K562 (cell line): ENCODE measurements at regions not wholly inside any gene's neighbourhood (a gene's known extent, or its start where the extent isn't known, plus 50 kb on each side); places are given as distances from the start of the nearest gene placed in this dataset.

Experiments
- ARID4B ChIP-seq: sonication (generic); formaldehyde crosslinking; IDR thresholded peaks from 2 replicates; pipeline ENCODE4 v1.8.0; 2022; ENCODE audit warnings: mild to moderate bottlenecking, missing genetic modification reagents
- CHD2 ChIP-seq: IDR thresholded peaks from 2 replicates; pipeline ENCODE4 v1.6.1; 2011; ENCODE audit warnings: low read depth, low read length
- CREB3 ChIP-seq: fragments of 450-650 bp; conservative IDR thresholded peaks from 2 replicates; pipeline ENCODE4 v1.6.1; 2016; ENCODE audit warnings: missing genetic modification characterization, low read depth, mild to moderate bottlenecking, missing compliant biosample characterization, moderate library complexity
- EHMT2 ChIP-seq: fragments of 450-650 bp; IDR thresholded peaks from 2 replicates; pipeline ENCODE4 v1.6.1; 2018; ENCODE audit warnings: antibody characterized with exemption
- FOXA3 ChIP-seq, 2 experiments: fragments of 450-650 bp in 1 of 2; sonication (generic) in 1 of 2; formaldehyde crosslinking; IDR thresholded peaks in 1 of 2; conservative IDR thresholded peaks in 1 of 2; 2 replicates each; pipeline versions ENCODE4 v1.4.0 to v1.8.0; 2020 to 2022; ENCODE audit warnings: mild to moderate bottlenecking in 2 of 2, missing genetic modification reagents in 1 of 2
- JUND ChIP-seq, 2 experiments: IDR thresholded peaks; 2 replicates in 1 of 2; 3 replicates in 1 of 2; pipeline ENCODE4 v1.6.1; 2011; ENCODE audit warnings: borderline replicate concordance in 2 of 2, low read depth in 2 of 2, low read length in 2 of 2, improper control_type of control experiment in 1 of 2, missing biosample characterization in 1 of 2, missing genetic modification characterization in 1 of 2, missing genetic modification reagents in 1 of 2
- POLR2H ChIP-seq: IDR thresholded peaks from 2 replicates; pipeline ENCODE4 v1.6.1; 2016; ENCODE audit warnings: missing genetic modification characterization, low read depth, mild to moderate bottlenecking, control low read depth, missing compliant biosample characterization, moderate library complexity
- RBM15 ChIP-seq: fragments of 200-400 bp; formaldehyde crosslinking; IDR thresholded peaks from 2 replicates; pipeline ENCODE4 v1.6.1; 2018; ENCODE audit warnings: mild to moderate bottlenecking, low read length, moderate library complexity; ENCODE audit not compliant: insufficient read depth
- SAFB2 ChIP-seq: fragments of 200-400 bp; formaldehyde crosslinking; IDR thresholded peaks from 2 replicates; pipeline ENCODE4 v1.6.1; 2018; ENCODE audit warnings: borderline replicate concordance, low read length, low read depth, moderate library complexity; ENCODE audit not compliant: severe bottlenecking
- SNIP1 ChIP-seq: fragments of 450-650 bp; IDR thresholded peaks from 2 replicates; pipeline ENCODE4 v1.7.1; 2017; ENCODE audit warnings: low read depth, mild to moderate bottlenecking
- SREBF2 ChIP-seq: sonication (generic); formaldehyde crosslinking; IDR thresholded peaks from 2 replicates; pipeline ENCODE4 v1.4.0; 2020; ENCODE audit warnings: mild to moderate bottlenecking, missing genetic modification reagents
- ZBTB12 ChIP-seq: fragments of 250-450 bp; sonication (Bioruptor Pico); IDR thresholded peaks from 2 replicates; pipeline ENCODE4 v1.4.0; 2020
- ZNF592 ChIP-seq: fragments of 450-650 bp; IDR thresholded peaks from 2 replicates; pipeline ENCODE4 v1.6.1; 2017; ENCODE audit warnings: antibody characterized with exemption, mild to moderate bottlenecking
- ZNF75A ChIP-seq: fragments of 450-650 bp; formaldehyde crosslinking; IDR thresholded peaks from 2 replicates; pipeline ENCODE4 v1.4.0; 2020; ENCODE audit warnings: mild to moderate bottlenecking

GRCh38 chrX:131812847-131813825 is 210.0 kb upstream of the STK26 start (continued):
- no peak for TF ChIP-seq ARID4B (CRISPR knock-in tag)
- no peak for TF ChIP-seq ZNF75A (CRISPR knock-in tag)
- TF ChIP-seq SREBF2 (CRISPR knock-in tag): no peak
- TF ChIP-seq FOXA3 (CRISPR knock-in tag; conservative IDR thresholded peaks at IDR 0.05 in 1 of 2, IDR thresholded peaks at IDR 0.05 in 1 of 2): no peak
- TF ChIP-seq SNIP1: no peak
- peak; percentile 53; the same call in 1 of the 2 replicates for TF ChIP-seq ZNF592
- no peak for TF ChIP-seq EHMT2
- no peak for TF ChIP-seq ZBTB12 (CRISPR knock-in tag)
- peak; percentile 39; the same call in 1 of the 2 replicates for TF ChIP-seq CHD2
- TF ChIP-seq SAFB2: no peak
- TF ChIP-seq RBM15: no peak
- no peak for TF ChIP-seq JUND (IDR thresholded peaks at IDR 0.05; ENCODE audit: borderline replicate concordance, low read depth, low read length)
- TF ChIP-seq JUND (tag; IDR thresholded peaks at IDR 0.05; ENCODE audit: borderline replicate concordance, low read depth, low read length): peak; percentile 52; the same call in 1 of the 3 replicates
- no peak for TF ChIP-seq POLR2H (tag)
- TF ChIP-seq CREB3 (tag): 0 out of 2 replicates have a peak, but pooled peaks have one; percentile 16
